ENCODE measurements at regions not wholly inside any gene's neighbourhood (a gene's known extent, or its start where the extent isn't known, plus 50 kb on each side); places are given as distances from the start of the nearest gene placed in this dataset.
"Not testable (repeated sequence)": the region's sequence is repeated elsewhere in the genome, so short reads cannot be mapped to it uniquely, and the experiment has no call there.

DNA sequence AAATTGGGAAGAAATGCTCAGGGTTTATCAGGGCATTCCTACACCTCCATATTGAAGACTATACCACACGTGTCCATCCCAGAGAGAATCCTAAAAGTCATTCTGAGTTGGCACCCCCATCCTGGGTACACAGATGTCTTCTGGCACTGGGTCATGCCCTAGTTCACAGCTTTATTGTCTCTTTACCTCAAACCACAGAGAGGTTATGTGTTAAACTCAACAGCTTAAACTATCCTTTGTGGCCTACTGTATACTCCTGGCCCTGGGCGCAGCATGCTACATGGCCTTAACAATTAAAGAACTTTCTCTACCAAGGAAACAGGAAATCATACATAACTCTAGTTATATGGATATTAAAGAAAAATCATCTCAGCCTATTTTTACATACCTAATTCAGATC, 115.6 kb upstream of the SEM1 start:
- Histone ChIP-seq H3K4me1 (ENCODE audit: control insufficient read depth in 1 of 2, insufficient read depth in 2 of 2, low read length in 2 of 2) (no peaks in the 10 kb centered on the region), H3K9me3 (ENCODE audit: control insufficient read depth in 1 of 2, low read length in 2 of 2) (no peaks in the 10 kb centered on the region), H3K27ac (ENCODE audit: low read depth, low read length) (no peak overlapping the region), H3K9ac (ENCODE audit: low read depth in 1 of 2, low read length in 2 of 2) (no peak overlapping the region), H3K36me3 (ENCODE audit: control insufficient read depth in 1 of 2, insufficient read depth in 2 of 2, low read length in 2 of 2) (no peaks in the 10 kb centered on the region), H3K4me3 (ENCODE audit: low read depth in 1 of 2, low read length in 2 of 2) (no peak overlapping the region), H3K27me3 (ENCODE audit: control insufficient read depth in 1 of 2, insufficient read depth in 2 of 2, low read length in 2 of 2) (no peaks in the 10 kb centered on the region)

DNA sequence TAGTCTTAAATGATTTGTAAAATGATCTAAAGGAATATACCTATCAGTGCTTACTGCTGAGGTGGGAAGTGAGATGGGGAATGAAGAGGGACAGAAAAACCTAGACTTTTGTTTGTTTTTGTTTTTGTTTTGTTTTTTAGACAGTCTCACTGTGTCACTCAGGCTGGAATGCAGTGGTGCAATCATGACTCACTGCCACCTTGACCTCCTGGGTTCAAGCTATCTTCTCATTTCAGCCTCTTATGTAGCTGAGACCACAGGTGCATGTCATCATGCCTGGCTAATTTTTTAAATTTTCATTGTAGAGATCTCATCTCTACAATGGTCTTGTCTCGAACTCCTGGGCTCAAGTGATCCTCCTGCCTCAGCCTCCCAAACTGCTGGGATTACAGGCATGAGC, 116.4 kb upstream of the SEM1 start:
- Histone ChIP-seq H3K9me3 (ENCODE audit: control insufficient read depth in 1 of 2, low read length in 2 of 2) (no peaks in the 10 kb centered on the region), H3K4me3 (ENCODE audit: low read depth in 1 of 2, low read length in 2 of 2) (no peak overlapping the region), H3K9ac (ENCODE audit: low read depth in 1 of 2, low read length in 2 of 2) (no peak overlapping the region), H3K27me3 (ENCODE audit: control insufficient read depth in 1 of 2, insufficient read depth in 2 of 2, low read length in 2 of 2) (no peaks in the 10 kb centered on the region), H3K27ac (ENCODE audit: low read depth, low read length) (no peak overlapping the region), H3K36me3 (ENCODE audit: control insufficient read depth in 1 of 2, insufficient read depth in 2 of 2, low read length in 2 of 2) (no peaks in the 10 kb centered on the region), H3K4me1 (ENCODE audit: control insufficient read depth in 1 of 2, insufficient read depth in 2 of 2, low read length in 2 of 2) (no peaks in the 10 kb centered on the region)

DNA sequence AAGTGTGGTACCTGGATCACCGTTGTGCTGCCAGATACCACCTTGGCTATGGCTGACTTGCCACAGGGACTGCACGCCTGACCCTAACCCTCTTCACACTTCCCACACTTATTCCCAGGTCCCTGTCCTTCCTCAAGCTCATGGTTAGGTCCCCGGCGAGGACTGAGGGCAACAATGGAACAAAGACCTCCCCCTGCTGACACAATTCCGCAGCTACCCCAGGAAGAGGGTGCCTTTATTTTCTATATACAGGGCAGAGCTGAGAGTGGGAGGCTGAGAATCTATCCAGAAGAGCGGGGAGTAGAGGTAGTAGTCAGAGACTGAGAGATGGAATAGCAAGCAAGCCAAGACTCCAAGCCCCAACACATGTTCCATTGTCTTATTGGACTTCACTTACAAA, 118.1 kb upstream of the SEM1 start:
- no peak overlapping the region for H3K9ac ChIP-seq (ENCODE audit: low read depth in 1 of 2, low read length in 2 of 2)
- no peaks in the 10 kb centered on the region for H3K4me1 ChIP-seq (ENCODE audit: control insufficient read depth in 1 of 2, insufficient read depth in 2 of 2, low read length in 2 of 2)
- H3K27me3 ChIP-seq (ENCODE audit: control insufficient read depth in 1 of 2, insufficient read depth in 2 of 2, low read length in 2 of 2): no peaks in the 10 kb centered on the region
- no peak overlapping the region for H3K4me3 ChIP-seq (ENCODE audit: low read depth in 1 of 2, low read length in 2 of 2)
- H3K36me3 ChIP-seq (ENCODE audit: control insufficient read depth in 1 of 2, insufficient read depth in 2 of 2, low read length in 2 of 2): no peaks in the 10 kb centered on the region
- H3K9me3 ChIP-seq (ENCODE audit: control insufficient read depth in 1 of 2, low read length in 2 of 2): no peaks in the 10 kb centered on the region
- no peak overlapping the region for H3K27ac ChIP-seq (ENCODE audit: low read depth, low read length)

DNA sequence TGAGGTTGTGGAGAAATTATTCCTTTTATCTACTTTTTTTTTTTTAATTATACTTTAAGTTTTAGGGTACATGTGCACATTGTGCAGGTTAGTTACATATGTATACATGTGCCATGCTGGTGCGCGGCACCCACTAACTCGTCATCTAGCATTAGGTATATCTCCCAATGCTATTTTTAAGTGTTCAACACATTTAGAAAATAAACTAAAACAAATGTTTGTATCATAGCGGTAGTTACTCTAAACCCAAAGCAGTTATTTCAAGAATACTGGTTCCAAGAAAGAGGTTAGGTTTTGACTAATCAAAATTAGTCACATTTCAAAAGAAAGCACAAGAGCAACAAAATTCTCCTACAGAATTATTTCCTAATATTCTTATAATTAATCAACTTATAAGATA, 119.5 kb upstream of the SEM1 start:
- not testable (repeated sequence) for H3K27ac ChIP-seq (ENCODE audit: low read depth, low read length); H3K27me3 ChIP-seq (ENCODE audit: control insufficient read depth in 1 of 2, insufficient read depth in 2 of 2, low read length in 2 of 2); H3K36me3 ChIP-seq (ENCODE audit: control insufficient read depth in 1 of 2, insufficient read depth in 2 of 2, low read length in 2 of 2); H3K4me3 ChIP-seq (ENCODE audit: low read depth in 1 of 2, low read length in 2 of 2); H3K4me1 ChIP-seq (ENCODE audit: control insufficient read depth in 1 of 2, insufficient read depth in 2 of 2, low read length in 2 of 2); H3K9me3 ChIP-seq (ENCODE audit: control insufficient read depth in 1 of 2, low read length in 2 of 2); H3K9ac ChIP-seq (ENCODE audit: low read depth in 1 of 2, low read length in 2 of 2)

DNA sequence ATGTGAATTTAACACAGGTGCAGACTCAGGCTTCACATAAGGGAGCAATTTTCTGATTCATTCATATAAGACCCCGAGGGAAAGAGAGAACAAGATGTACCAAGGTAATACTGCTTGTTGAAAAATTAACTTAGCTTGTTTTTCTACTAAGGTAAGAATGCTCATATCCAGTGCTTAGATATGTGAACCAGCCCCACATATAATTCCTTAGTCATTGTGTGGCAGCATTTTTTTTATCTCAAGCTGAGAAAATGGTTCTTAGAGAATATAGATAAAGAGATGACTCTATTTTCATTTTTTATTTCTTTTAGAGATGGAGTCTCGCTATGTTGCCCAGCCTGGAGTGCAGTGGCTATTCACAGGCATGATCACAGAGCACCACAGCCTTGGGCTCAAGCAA, 121.8 kb upstream of the SEM1 start:
- no peaks in the 10 kb centered on the region for H3K36me3 ChIP-seq (ENCODE audit: control insufficient read depth in 1 of 2, insufficient read depth in 2 of 2, low read length in 2 of 2)
- H3K9ac ChIP-seq (ENCODE audit: low read depth in 1 of 2, low read length in 2 of 2): no peak overlapping the region
- no peak overlapping the region for H3K27ac ChIP-seq (ENCODE audit: low read depth, low read length)
- H3K9me3 ChIP-seq (ENCODE audit: control insufficient read depth in 1 of 2, low read length in 2 of 2): no peaks in the 10 kb centered on the region
- no peaks in the 10 kb centered on the region for H3K27me3 ChIP-seq (ENCODE audit: control insufficient read depth in 1 of 2, insufficient read depth in 2 of 2, low read length in 2 of 2)
- H3K4me3 ChIP-seq (ENCODE audit: low read depth in 1 of 2, low read length in 2 of 2): no peak overlapping the region
- no peaks in the 10 kb centered on the region for H3K4me1 ChIP-seq (ENCODE audit: control insufficient read depth in 1 of 2, insufficient read depth in 2 of 2, low read length in 2 of 2)

GRCh38 chr7:96832092-96832662, 122.5 kb upstream of the SEM1 start:
- H3K27me3 ChIP-seq (ENCODE audit: control insufficient read depth in 1 of 2, insufficient read depth in 2 of 2, low read length in 2 of 2): no peaks in the 10 kb centered on the region
- no peak overlapping the region for H3K9ac ChIP-seq (ENCODE audit: low read depth in 1 of 2, low read length in 2 of 2)
- no peaks in the 10 kb centered on the region for H3K9me3 ChIP-seq (ENCODE audit: control insufficient read depth in 1 of 2, low read length in 2 of 2)
- H3K4me3 ChIP-seq (ENCODE audit: low read depth in 1 of 2, low read length in 2 of 2): no peak overlapping the region
- no peak overlapping the region for H3K27ac ChIP-seq (ENCODE audit: low read depth, low read length)
- H3K4me1 ChIP-seq (ENCODE audit: control insufficient read depth in 1 of 2, insufficient read depth in 2 of 2, low read length in 2 of 2): no peaks in the 10 kb centered on the region
- H3K36me3 ChIP-seq (ENCODE audit: control insufficient read depth in 1 of 2, insufficient read depth in 2 of 2, low read length in 2 of 2): no peaks in the 10 kb centered on the region

DNA sequence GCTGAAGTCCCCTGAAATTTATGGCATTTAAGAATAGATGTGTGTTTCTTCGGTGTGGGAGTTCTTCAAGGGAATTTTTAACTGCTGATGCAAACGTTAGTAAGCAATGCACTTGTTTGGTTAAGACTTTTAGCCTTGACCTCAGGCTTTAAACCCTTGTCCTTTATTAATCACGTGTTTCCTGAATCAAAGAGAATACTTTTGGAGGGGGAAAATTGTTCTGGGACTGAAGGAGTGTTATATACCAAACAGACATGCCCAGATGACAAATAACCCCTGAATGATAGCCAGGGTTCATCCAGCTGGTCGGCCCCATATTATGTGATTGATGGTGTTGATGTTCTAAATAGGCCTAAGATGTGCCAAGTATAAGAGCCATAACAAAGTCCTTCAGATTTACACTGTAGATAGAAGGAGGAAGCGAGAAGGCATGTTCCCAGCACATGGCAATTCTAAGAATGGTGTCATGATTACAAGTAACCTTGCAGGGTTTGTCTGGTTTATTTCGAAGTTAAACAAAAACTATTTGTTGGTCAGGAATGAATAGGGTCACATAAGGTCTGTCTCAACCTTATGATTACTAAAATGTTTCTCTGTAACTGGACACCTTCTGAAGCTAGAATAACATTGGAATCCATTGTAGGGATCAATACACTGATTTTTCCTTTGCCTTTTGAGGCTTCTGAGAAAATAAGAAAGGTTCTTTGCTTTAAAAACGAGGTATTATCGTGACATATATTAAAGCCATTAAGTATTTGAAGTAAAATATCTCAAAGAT, 124.2 kb upstream of the SEM1 start:
- H3K36me3 ChIP-seq (ENCODE audit: control insufficient read depth in 1 of 2, insufficient read depth in 2 of 2, low read length in 2 of 2): no peaks in the 10 kb centered on the region
- no peaks in the 10 kb centered on the region for H3K4me1 ChIP-seq (ENCODE audit: control insufficient read depth in 1 of 2, insufficient read depth in 2 of 2, low read length in 2 of 2)
- no peaks in the 10 kb centered on the region for H3K27me3 ChIP-seq (ENCODE audit: control insufficient read depth in 1 of 2, insufficient read depth in 2 of 2, low read length in 2 of 2)
- H3K4me3 ChIP-seq (ENCODE audit: low read depth in 1 of 2, low read length in 2 of 2): no peak overlapping the region
- no peak overlapping the region for H3K9ac ChIP-seq (ENCODE audit: low read depth in 1 of 2, low read length in 2 of 2)
- H3K27ac ChIP-seq (ENCODE audit: low read depth, low read length): no peak overlapping the region
- H3K9me3 ChIP-seq (ENCODE audit: control insufficient read depth in 1 of 2, low read length in 2 of 2): no peaks in the 10 kb centered on the region

DNA sequence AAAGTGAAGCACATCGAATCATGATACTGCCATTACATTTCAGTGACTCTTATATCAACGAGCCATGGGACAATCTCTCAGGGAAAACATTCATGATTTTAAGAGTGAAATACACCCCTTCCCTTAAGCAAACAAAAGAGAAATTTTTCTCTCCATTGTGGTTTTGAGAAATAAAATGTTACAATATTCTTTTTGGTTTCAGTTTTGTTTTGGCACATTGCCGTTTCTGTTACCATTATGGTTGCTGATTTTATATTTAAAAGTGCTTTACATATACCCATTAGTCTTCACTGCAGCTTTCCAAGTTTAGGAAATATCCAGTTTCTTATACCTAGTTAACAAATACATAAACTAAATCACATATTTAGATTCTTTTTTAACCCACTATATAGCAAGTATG, 126.8 kb upstream of the SEM1 start:
- Histone ChIP-seq H3K4me3 (ENCODE audit: low read depth in 1 of 2, low read length in 2 of 2) (peak overlapping the region in 1 of 2 donors; percentile 17), H3K36me3 (ENCODE audit: control insufficient read depth in 1 of 2, insufficient read depth in 2 of 2, low read length in 2 of 2) (no peaks in the 10 kb centered on the region), H3K27ac (ENCODE audit: low read depth, low read length) (no peak overlapping the region), H3K4me1 (ENCODE audit: control insufficient read depth in 1 of 2, insufficient read depth in 2 of 2, low read length in 2 of 2) (no peaks in the 10 kb centered on the region), H3K9ac (ENCODE audit: low read depth in 1 of 2, low read length in 2 of 2) (no peak overlapping the region), H3K27me3 (ENCODE audit: control insufficient read depth in 1 of 2, insufficient read depth in 2 of 2, low read length in 2 of 2) (peaks cover 0 to 3% of the 10 kb centered on the region in 2 donors), H3K9me3 (ENCODE audit: control insufficient read depth in 1 of 2, low read length in 2 of 2) (no peaks in the 10 kb centered on the region)

GRCh38 chr7:96837593-96837992, 127.9 kb upstream of the SEM1 start:
- peaks cover 0 to 9% of the 10 kb centered on the region in 2 donors for H3K27me3 ChIP-seq (ENCODE audit: control insufficient read depth in 1 of 2, insufficient read depth in 2 of 2, low read length in 2 of 2)
- H3K9me3 ChIP-seq (ENCODE audit: control insufficient read depth in 1 of 2, low read length in 2 of 2): no peaks in the 10 kb centered on the region
- no peak overlapping the region for H3K27ac ChIP-seq (ENCODE audit: low read depth, low read length)
- no peaks in the 10 kb centered on the region for H3K4me1 ChIP-seq (ENCODE audit: control insufficient read depth in 1 of 2, insufficient read depth in 2 of 2, low read length in 2 of 2)
- H3K9ac ChIP-seq (ENCODE audit: low read depth in 1 of 2, low read length in 2 of 2): no peak overlapping the region
- H3K36me3 ChIP-seq (ENCODE audit: control insufficient read depth in 1 of 2, insufficient read depth in 2 of 2, low read length in 2 of 2): no peaks in the 10 kb centered on the region
- H3K4me3 ChIP-seq (ENCODE audit: low read depth in 1 of 2, low read length in 2 of 2): no peak overlapping the region

DNA sequence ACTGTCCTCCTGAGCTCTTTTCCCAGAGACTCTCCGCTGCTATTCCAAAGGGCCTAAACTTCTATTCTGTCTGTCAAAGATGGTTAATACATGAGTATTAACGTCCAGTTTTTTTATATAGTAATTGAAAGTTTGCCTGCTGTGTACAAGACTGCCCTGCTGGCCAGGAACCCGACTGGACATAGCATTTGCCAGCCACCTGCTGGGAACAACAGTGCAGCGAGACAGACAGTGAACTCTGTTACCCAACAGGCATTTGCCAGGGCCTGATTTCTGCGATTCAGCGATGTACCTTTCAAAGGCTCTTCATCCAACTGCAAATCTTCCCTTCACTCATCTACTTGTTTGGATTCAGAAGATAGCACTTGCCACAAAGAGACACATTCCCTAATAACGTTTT, 128.8 kb upstream of the SEM1 start:
- Histone ChIP-seq H3K27ac (ENCODE audit: low read depth, low read length) (no peak overlapping the region), H3K9ac (ENCODE audit: low read depth in 1 of 2, low read length in 2 of 2) (no peak overlapping the region), H3K36me3 (ENCODE audit: control insufficient read depth in 1 of 2, insufficient read depth in 2 of 2, low read length in 2 of 2) (no peaks in the 10 kb centered on the region), H3K4me3 (ENCODE audit: low read depth in 1 of 2, low read length in 2 of 2) (no peak overlapping the region), H3K4me1 (ENCODE audit: control insufficient read depth in 1 of 2, insufficient read depth in 2 of 2, low read length in 2 of 2) (no peaks in the 10 kb centered on the region), H3K9me3 (ENCODE audit: control insufficient read depth in 1 of 2, low read length in 2 of 2) (no peaks in the 10 kb centered on the region), H3K27me3 (ENCODE audit: control insufficient read depth in 1 of 2, insufficient read depth in 2 of 2, low read length in 2 of 2) (peaks cover 0 to 9% of the 10 kb centered on the region in 2 donors)
